ENCODE measurements at regions not wholly inside any gene's neighbourhood (a gene's known extent, or its start where the extent isn't known, plus 50 kb on each side); places are given as distances from the start of the nearest gene placed in this dataset.

DNA sequence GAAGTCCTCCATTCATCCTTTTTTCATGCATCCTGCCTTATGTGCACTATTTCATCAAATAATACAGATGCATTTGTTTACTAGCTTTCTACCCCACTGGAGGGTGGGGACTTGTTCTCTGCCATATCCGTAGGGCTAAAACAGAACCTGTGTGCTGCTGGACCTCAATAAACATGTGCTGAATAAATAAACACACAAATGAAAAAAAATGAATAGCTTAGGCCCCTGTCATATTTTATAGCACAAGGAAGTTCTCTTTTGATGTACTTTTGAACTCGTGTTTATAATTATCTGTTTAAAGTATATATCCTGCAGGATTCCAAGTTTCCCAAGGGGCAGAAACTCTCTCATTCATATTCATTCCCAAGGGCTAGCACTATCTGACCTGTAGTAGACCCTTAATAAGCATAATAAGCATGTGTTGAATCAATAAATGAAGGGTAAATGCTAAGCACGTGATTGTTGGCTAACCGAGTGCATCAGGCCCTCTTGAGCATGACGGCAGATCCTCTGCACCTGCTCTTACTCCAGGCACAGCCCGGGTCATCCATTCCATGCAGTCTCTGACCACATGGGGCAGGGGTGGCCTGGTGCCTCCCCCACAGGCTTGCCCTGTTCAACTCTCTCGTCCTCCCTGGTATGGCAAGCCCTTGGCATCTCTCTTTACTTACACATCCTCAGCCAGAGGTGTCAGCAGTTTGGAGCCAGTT, 474.1 kb upstream of the ZMIZ1 start:
- FAIRE-seq (no peak), ATAC-seq (no peak), DNase-seq (no peak)
- WGBS, 2 donors = 61 to 64% methylated on average over 7 of the region's 7 CpGs
- Histone ChIP-seq H3K36me3 (no peaks in the 10 kb centered on the region), H3K27me3 (no peaks in the 10 kb centered on the region), H3K4me3 (no peak overlapping the region), H3K27ac (no peak overlapping the region), H3K4me1 (no peaks in the 10 kb centered on the region), H3K9me3 (no peaks in the 10 kb centered on the region)
- intact Hi-C loops (cut with DNase I) = no loop called here
- no peak for TF ChIP-seq CTCF (IDR thresholded peaks at IDR 0.05)

DNA sequence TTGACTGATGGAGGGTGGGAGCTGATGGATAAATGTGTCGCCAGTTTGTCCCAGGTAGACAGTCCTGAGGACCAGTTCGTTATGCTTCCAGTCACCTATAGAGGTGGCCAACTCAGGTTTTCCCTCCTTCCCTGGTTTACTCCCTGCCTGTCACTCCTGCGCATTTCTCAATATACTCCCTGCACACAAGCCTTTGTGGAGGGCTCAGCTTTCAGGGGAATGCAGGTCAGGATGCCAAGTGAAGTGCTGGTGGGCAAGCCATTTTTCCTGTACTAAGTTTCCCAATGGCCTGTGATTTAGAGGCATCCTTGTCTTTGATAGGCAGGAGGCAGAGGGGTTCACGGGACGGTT, 473.5 kb upstream of the ZMIZ1 start:
- Histone ChIP-seq H3K4me1 (no peaks in the 10 kb centered on the region), H3K36me3 (no peaks in the 10 kb centered on the region), H3K27me3 (no peaks in the 10 kb centered on the region), H3K9me3 (no peaks in the 10 kb centered on the region), H3K4me3 (no peak overlapping the region), H3K27ac (no peak overlapping the region)
- no peak for TF ChIP-seq CTCF (IDR thresholded peaks at IDR 0.05)
- intact Hi-C loops (cut with DNase I) = no loop called here
- ATAC-seq (no peak), DNase-seq (no peak), FAIRE-seq (no peak)
- WGBS, 2 donors = 47 to 49% methylated on average over 5 of the region's 5 CpGs

DNA sequence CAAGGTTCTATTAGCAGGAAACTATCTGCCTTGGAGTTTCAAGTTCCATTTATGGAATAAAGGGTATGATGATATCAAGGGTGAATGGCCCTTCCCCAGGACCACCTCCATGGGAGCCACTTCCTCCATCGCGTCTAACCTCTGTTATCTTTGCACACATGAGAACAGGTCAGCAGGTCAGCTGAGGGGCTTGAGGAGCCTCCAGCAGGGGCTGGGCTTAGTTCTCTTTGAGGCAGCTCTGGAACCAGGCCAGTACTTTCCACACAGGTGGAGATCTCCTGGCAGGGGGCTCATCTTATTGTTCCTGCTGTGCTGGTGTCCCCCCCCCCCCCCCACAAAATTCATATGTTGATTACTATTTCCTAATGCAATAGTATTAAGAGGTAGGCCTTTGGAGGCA, 472.2 kb upstream of the ZMIZ1 start:
- H3K4me3 ChIP-seq = no peak overlapping the region
- H3K27ac ChIP-seq = no peak overlapping the region
- no peak for FAIRE-seq
- no peaks in the 10 kb centered on the region for H3K4me1 ChIP-seq
- ATAC-seq = no peak
- intact Hi-C loops (cut with DNase I) = no loop called here
- DNase-seq = no peak
- H3K27me3 ChIP-seq = no peaks in the 10 kb centered on the region
- 76 to 93% methylated on average over 2 of the region's 2 CpGs for WGBS, 2 donors
- no peaks in the 10 kb centered on the region for H3K9me3 ChIP-seq
- H3K36me3 ChIP-seq = no peaks in the 10 kb centered on the region
- no peak for TF ChIP-seq CTCF (IDR thresholded peaks at IDR 0.05)

- FAIRE-seq = no peak
- H3K4me3 ChIP-seq = no peak overlapping the region
- no peak for DNase-seq
- no peaks in the 10 kb centered on the region for H3K4me1 ChIP-seq
- intact Hi-C loops (cut with DNase I) = no loop called here
- WGBS, 2 donors = 90 to 91% methylated on average over 11 of the region's 11 CpGs
- H3K36me3 ChIP-seq = no peaks in the 10 kb centered on the region
- ATAC-seq = no peak
- no peak for TF ChIP-seq CTCF (IDR thresholded peaks at IDR 0.05)
- H3K27me3 ChIP-seq = no peaks in the 10 kb centered on the region
- no peak overlapping the region for H3K27ac ChIP-seq
- H3K9me3 ChIP-seq = no peaks in the 10 kb centered on the region
Measured at GRCh38 chr10:78597796-78598555, 470.8 kb upstream of the ZMIZ1 start.

Measured in pancreas (tissue), 10 donors.